MM.1S (cell line): ENCODE measurements at regions not wholly inside any gene's neighbourhood (a gene's known extent, or its start where the extent isn't known, plus 50 kb on each side); places are given as distances from the start of the nearest gene placed in this dataset.

Experiments
- EZH2 ChIP-seq: fragments of 300-600 bp; sonication (generic); optimal IDR thresholded peaks from 2 replicates; pipeline ENCODE3; 2017; ENCODE audit warnings: low read depth, mild to moderate bottlenecking, antibody characterized with exemption, low read length, mixed read lengths
- EZH2phosphoT487 ChIP-seq: fragments of 300-600 bp; sonication (generic); IDR thresholded peaks from 2 replicates; pipeline ENCODE4 v1.6.1; 2018; ENCODE audit warnings: antibody characterized with exemption, low read length
- TF ChIP-seq, protein P1 (sequence below): fragments of 300-600 bp; sonication (generic); IDR thresholded peaks from 2 replicates; pipeline ENCODE4 v1.5.1; 2016; ENCODE audit warnings: antibody characterized with exemption, low read length, mixed read lengths

DNA sequence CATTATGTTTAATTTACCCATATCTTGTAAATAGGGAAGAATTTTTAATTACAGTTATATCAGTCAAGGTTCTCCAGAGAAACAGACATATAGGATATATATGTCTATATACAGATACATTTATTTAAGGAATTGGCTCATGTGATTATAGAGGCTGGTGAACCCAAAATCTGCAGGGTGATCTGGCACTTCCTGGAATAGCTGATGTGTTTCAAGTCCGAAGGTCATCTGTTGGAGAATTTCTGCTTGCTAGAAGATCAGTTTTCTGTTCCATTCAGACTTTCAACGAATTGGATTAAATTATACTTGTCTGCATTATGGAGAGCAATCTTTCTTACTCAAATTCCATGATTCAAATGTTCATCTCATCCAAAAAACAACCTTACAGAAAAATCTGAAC, 694.6 kb upstream of the DPPA4 start:
- TF ChIP-seq, protein P1, sequence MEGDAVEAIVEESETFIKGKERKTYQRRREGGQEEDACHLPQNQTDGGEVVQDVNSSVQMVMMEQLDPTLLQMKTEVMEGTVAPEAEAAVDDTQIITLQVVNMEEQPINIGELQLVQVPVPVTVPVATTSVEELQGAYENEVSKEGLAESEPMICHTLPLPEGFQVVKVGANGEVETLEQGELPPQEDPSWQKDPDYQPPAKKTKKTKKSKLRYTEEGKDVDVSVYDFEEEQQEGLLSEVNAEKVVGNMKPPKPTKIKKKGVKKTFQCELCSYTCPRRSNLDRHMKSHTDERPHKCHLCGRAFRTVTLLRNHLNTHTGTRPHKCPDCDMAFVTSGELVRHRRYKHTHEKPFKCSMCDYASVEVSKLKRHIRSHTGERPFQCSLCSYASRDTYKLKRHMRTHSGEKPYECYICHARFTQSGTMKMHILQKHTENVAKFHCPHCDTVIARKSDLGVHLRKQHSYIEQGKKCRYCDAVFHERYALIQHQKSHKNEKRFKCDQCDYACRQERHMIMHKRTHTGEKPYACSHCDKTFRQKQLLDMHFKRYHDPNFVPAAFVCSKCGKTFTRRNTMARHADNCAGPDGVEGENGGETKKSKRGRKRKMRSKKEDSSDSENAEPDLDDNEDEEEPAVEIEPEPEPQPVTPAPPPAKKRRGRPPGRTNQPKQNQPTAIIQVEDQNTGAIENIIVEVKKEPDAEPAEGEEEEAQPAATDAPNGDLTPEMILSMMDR, result no peak
- TF ChIP-seq EZH2, result no peak
- no peak for TF ChIP-seq EZH2phosphoT487
